MM.1S (cell line): ENCODE measurements at regions not wholly inside any gene's neighbourhood (a gene's known extent, or its start where the extent isn't known, plus 50 kb on each side); places are given as distances from the start of the nearest gene placed in this dataset.

Experiments used
- DNase-seq: peaks from one replicate; pipeline ENCODE4 v3.0.0-alpha.2; 2015
- H2AFZ ChIP-seq: fragments of 300-600 bp; sonication (generic); 2 replicates; pipeline ENCODE4 v1.6.0; 2016; ENCODE audit warnings: antibody characterized with exemption, low read length
- H3F3A ChIP-seq: fragments of 300-600 bp; sonication (generic); 2 replicates; pipeline ENCODE4 v1.6.1; 2016; ENCODE audit warnings: mild to moderate bottlenecking, antibody characterized with exemption, low read length, moderate library complexity, mixed read lengths; ENCODE audit not compliant: insufficient read depth
- H3K27ac ChIP-seq: fragments of 300-600 bp; sonication (generic); 2 replicates; pipeline ENCODE4 v1.5.1; 2016; ENCODE audit warnings: mild to moderate bottlenecking, low read length
- H3K27me3 ChIP-seq: fragments of 300-600 bp; sonication (generic); replicated peaks from 2 replicates; pipeline ENCODE4 v1.6.0; 2016; ENCODE audit warnings: low read length; ENCODE audit not compliant: insufficient read depth
- H3K36me3 ChIP-seq: fragments of 300-600 bp; sonication (generic); replicated peaks from 2 replicates; pipeline ENCODE4 v1.6.1; 2016; ENCODE audit warnings: mild to moderate bottlenecking, low read length, mixed read lengths; ENCODE audit not compliant: insufficient read depth
- H3K4me1 ChIP-seq: fragments of 300-600 bp; sonication (generic); 2 replicates; pipeline ENCODE4 v1.6.1; 2016; ENCODE audit warnings: low read length, mixed read lengths
- H3K4me2 ChIP-seq: fragments of 300-600 bp; sonication (generic); 2 replicates; pipeline ENCODE4 v1.6.0; 2016; ENCODE audit warnings: low read depth, low read length
- H3K4me3 ChIP-seq: fragments of 300-600 bp; sonication (generic); 2 replicates; pipeline ENCODE4 v1.5.1; 2016; ENCODE audit warnings: low read length, mixed read lengths
- H3K79me2 ChIP-seq: fragments of 300-600 bp; sonication (generic); 2 replicates; pipeline ENCODE4 v1.6.1; 2016; ENCODE audit warnings: mixed run types, low read length, mixed read lengths
- H3K9ac ChIP-seq: fragments of 300-600 bp; sonication (generic); 2 replicates; pipeline ENCODE4 v1.6.1; 2016; ENCODE audit warnings: low read length, mixed read lengths
- H3K9me2 ChIP-seq: fragments of 300-600 bp; sonication (generic); replicated peaks from 2 replicates; pipeline ENCODE4 v1.6.1; 2016; ENCODE audit warnings: mild to moderate bottlenecking, low read length, mixed read lengths; ENCODE audit not compliant: insufficient read depth
- H3K9me3 ChIP-seq: fragments of 300-600 bp; sonication (generic); replicated peaks from 2 replicates; pipeline ENCODE4 v1.6.1; 2016; ENCODE audit warnings: mild to moderate bottlenecking, low read length, mixed read lengths; ENCODE audit not compliant: insufficient read depth
- H4K20me1 ChIP-seq: fragments of 300-600 bp; sonication (generic); 2 replicates; pipeline ENCODE4 v1.6.1; 2016; ENCODE audit warnings: mild to moderate bottlenecking, low read length, moderate library complexity, mixed read lengths; ENCODE audit not compliant: insufficient read depth
- EZH2 ChIP-seq: fragments of 300-600 bp; sonication (generic); optimal IDR thresholded peaks from 2 replicates; pipeline ENCODE3; 2017; ENCODE audit warnings: low read depth, mild to moderate bottlenecking, antibody characterized with exemption, low read length, mixed read lengths
- EZH2phosphoT487 ChIP-seq: fragments of 300-600 bp; sonication (generic); IDR thresholded peaks from 2 replicates; pipeline ENCODE4 v1.6.1; 2018; ENCODE audit warnings: antibody characterized with exemption, low read length
- TF ChIP-seq, protein P1 (sequence below): fragments of 300-600 bp; sonication (generic); IDR thresholded peaks from 2 replicates; pipeline ENCODE4 v1.5.1; 2016; ENCODE audit warnings: antibody characterized with exemption, low read length, mixed read lengths

DNA sequence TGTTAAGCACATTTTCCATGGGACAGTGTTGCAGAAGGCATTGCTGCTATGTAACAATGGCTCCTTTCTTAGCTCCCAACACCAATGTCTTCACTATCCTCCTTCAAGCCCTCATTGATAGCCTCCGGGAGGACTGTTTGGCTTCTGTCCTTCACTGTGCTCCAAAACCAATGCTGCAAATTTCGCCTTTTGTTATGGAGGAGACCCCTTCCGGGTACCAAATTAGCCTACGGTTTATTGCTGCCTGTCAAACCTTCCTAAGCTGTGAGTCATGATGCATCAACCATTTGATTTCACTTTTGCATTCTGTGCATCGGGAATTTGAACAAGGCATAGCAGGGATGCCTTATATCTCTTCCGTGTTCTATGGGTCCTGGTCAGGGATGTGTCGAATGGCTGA is 432.9 kb downstream of the GATA3 start:
- Histone ChIP-seq H3K4me3 (no peak overlapping the region), H3K79me2 (no peaks in the 10 kb centered on the region), H3F3A (no peaks in the 10 kb centered on the region), H2AFZ (no peak overlapping the region), H3K9me2 (no peaks in the 10 kb centered on the region), H3K9ac (no peak overlapping the region), H3K4me2 (no peak overlapping the region), H3K9me3 (no peaks in the 10 kb centered on the region), H3K27ac (no peak overlapping the region), H3K36me3 (no peaks in the 10 kb centered on the region), H4K20me1 (no peaks in the 10 kb centered on the region), H3K4me1 (no peaks in the 10 kb centered on the region), H3K27me3 (no peaks in the 10 kb centered on the region)
- TF ChIP-seq EZH2 (no peak), EZH2phosphoT487 (no peak)
- TF ChIP-seq, protein P1, sequence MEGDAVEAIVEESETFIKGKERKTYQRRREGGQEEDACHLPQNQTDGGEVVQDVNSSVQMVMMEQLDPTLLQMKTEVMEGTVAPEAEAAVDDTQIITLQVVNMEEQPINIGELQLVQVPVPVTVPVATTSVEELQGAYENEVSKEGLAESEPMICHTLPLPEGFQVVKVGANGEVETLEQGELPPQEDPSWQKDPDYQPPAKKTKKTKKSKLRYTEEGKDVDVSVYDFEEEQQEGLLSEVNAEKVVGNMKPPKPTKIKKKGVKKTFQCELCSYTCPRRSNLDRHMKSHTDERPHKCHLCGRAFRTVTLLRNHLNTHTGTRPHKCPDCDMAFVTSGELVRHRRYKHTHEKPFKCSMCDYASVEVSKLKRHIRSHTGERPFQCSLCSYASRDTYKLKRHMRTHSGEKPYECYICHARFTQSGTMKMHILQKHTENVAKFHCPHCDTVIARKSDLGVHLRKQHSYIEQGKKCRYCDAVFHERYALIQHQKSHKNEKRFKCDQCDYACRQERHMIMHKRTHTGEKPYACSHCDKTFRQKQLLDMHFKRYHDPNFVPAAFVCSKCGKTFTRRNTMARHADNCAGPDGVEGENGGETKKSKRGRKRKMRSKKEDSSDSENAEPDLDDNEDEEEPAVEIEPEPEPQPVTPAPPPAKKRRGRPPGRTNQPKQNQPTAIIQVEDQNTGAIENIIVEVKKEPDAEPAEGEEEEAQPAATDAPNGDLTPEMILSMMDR: no peak
- DNase-seq: no peak

DNA sequence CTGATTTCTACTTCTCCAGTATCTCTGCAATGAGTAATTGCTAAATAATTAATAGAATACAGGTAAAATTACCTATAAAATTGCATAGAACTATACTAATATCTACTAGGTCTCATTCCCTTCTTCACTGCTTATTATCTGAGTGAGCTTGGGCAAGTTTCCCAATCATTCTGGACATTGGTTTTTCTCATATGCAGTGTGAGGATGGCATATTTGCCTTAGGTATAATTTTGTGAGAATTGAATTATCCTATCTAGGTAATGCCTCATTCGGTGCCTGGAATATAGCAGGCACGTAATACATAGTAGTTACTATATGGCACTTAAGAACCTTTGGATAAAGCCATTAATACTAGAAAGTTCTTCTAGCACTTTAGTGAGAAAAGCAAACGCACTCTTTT is 434.7 kb downstream of the GATA3 start:
- Histone ChIP-seq H3K27ac (no peak overlapping the region), H3K4me2 (no peak overlapping the region), H3K4me3 (no peak overlapping the region), H4K20me1 (no peaks in the 10 kb centered on the region), H3F3A (no peaks in the 10 kb centered on the region), H3K9ac (no peak overlapping the region), H2AFZ (no peak overlapping the region), H3K36me3 (no peaks in the 10 kb centered on the region), H3K9me2 (no peaks in the 10 kb centered on the region), H3K27me3 (no peaks in the 10 kb centered on the region), H3K4me1 (no peaks in the 10 kb centered on the region), H3K9me3 (no peaks in the 10 kb centered on the region), H3K79me2 (no peaks in the 10 kb centered on the region)
- no peak for DNase-seq
- TF ChIP-seq EZH2phosphoT487 (no peak), EZH2 (no peak)
- TF ChIP-seq, protein P1: no peak

DNA sequence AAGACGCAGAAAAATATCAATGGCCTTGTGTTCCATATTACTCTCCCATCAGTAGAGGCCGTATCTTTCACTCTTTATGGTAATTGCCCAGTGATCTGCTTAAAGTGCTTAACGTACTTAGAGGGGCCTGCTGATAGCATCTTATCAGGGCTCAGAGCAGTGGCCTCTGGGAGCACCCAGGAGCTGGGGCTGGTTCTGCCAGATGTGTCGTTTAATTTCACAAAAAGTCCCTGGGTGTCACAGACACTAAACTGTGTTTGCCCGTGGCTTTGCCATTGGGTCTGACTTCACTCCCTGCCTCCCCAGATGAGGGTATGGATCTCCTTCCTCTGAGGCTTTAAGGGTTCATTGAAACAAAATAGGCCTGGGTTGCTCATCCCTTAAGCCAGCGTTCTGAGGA is 435.3 kb downstream of the GATA3 start:
- H3K9ac ChIP-seq: no peak overlapping the region
- no peak overlapping the region for H3K4me2 ChIP-seq
- no peak overlapping the region for H2AFZ ChIP-seq
- no peaks in the 10 kb centered on the region for H3K36me3 ChIP-seq
- no peak for TF ChIP-seq EZH2
- no peak for TF ChIP-seq EZH2phosphoT487
- TF ChIP-seq, protein P1: no peak
- H3K9me3 ChIP-seq: no peaks in the 10 kb centered on the region
- no peaks in the 10 kb centered on the region for H3F3A ChIP-seq
- H3K27me3 ChIP-seq: no peaks in the 10 kb centered on the region
- no peak overlapping the region for H3K4me3 ChIP-seq
- no peaks in the 10 kb centered on the region for H3K9me2 ChIP-seq
- no peak for DNase-seq
- no peak overlapping the region for H3K27ac ChIP-seq
- H3K4me1 ChIP-seq: no peaks in the 10 kb centered on the region
- no peaks in the 10 kb centered on the region for H4K20me1 ChIP-seq
- no peaks in the 10 kb centered on the region for H3K79me2 ChIP-seq
